Ascending aorta (tissue), 2 donors: ENCODE measurements at regions not wholly inside any gene's neighbourhood (a gene's known extent, or its start where the extent isn't known, plus 50 kb on each side); places are given as distances from the start of the nearest gene placed in this dataset.

Source experiments
- DNase-seq, 2 donors: peaks; one replicate each; pipeline ENCODE4 v3.0.0-alpha.2; 2019; ENCODE audit warnings: low spot score in 2 of 2
- H3K27ac ChIP-seq, 2 donors: fragments of 200-600 bp; sonication (generic); one replicate each; pipeline ENCODE4 v1.5.1; 2016 to 2017; ENCODE audit warnings: mild to moderate bottlenecking in 1 of 2
- H3K27me3 ChIP-seq: fragments of 200-600 bp; sonication (generic); one replicate; pipeline ENCODE4 v1.5.1; 2017
- H3K36me3 ChIP-seq, 2 donors: fragments of 200-600 bp; sonication (generic); one replicate each; pipeline ENCODE4 v1.5.1; 2016
- H3K4me1 ChIP-seq, 2 donors: fragments of 200-600 bp; sonication (generic); one replicate each; pipeline ENCODE4 v1.5.1; 2016 to 2017; ENCODE audit warnings: mild to moderate bottlenecking in 1 of 2
- H3K4me3 ChIP-seq, 2 donors: fragments of 200-600 bp; sonication (generic); one replicate each; pipeline ENCODE4 v1.5.1; 2016 to 2017; ENCODE audit warnings: mild to moderate bottlenecking in 1 of 2
- H3K9me3 ChIP-seq, 2 donors: fragments of 200-600 bp; sonication (generic); one replicate each; pipeline ENCODE4 v1.5.1; 2016
- CTCF ChIP-seq, 3 experiments: fragments of 200-600 bp in 2 of 3; fragments of 450-650 bp in 1 of 3; sonication (generic) in 2 of 3; IDR thresholded peaks; one replicate each; pipeline ENCODE4 v1.5.1; 2016 to 2019; ENCODE audit warnings: antibody characterized with exemption in 3 of 3, mild to moderate bottlenecking in 1 of 3, moderate library complexity in 1 of 3
- intact Hi-C: fragments of 100-400 bp; cut with DNase I; formaldehyde crosslinking; loops from one replicate; pipeline ENCODE4 v1.15.1; 2023

- no peaks in the 10 kb centered on the region for H3K36me3 ChIP-seq
- DNase-seq: no peak
- H3K27me3 ChIP-seq: no peaks in the 10 kb centered on the region
- no peaks in the 10 kb centered on the region for H3K4me1 ChIP-seq
- peaks cover 0 to under 1% of the 10 kb centered on the region in 2 donors for H3K9me3 ChIP-seq
- intact Hi-C loops: no loop called here
- H3K27ac ChIP-seq: no peak overlapping the region
- H3K4me3 ChIP-seq: no peak overlapping the region
- no peak for TF ChIP-seq CTCF (IDR thresholded peaks at IDR 0.05)
Measured at GRCh38 chr5:38737976-38738375, 107.8 kb upstream of the OSMR start.

GRCh38 chr5:38739011-38739704, 106.7 kb upstream of the OSMR start:
- no peak for TF ChIP-seq CTCF (IDR thresholded peaks at IDR 0.05)
- H3K36me3 ChIP-seq: no peaks in the 10 kb centered on the region

GRCh38 chr5:38739705-38740045, 106.1 kb upstream of the OSMR start:
- H3K4me3 ChIP-seq: no peak overlapping the region
- TF ChIP-seq CTCF (IDR thresholded peaks at IDR 0.05): no peak
- intact Hi-C loops: no loop called here
- H3K9me3 ChIP-seq: peaks cover 0 to 7% of the 10 kb centered on the region in 2 donors
- H3K36me3 ChIP-seq: no peaks in the 10 kb centered on the region
- H3K27me3 ChIP-seq: no peaks in the 10 kb centered on the region
- DNase-seq: no peak
- no peaks in the 10 kb centered on the region for H3K4me1 ChIP-seq
- no peak overlapping the region for H3K27ac ChIP-seq

More at GRCh38 chr5:38739011-38739704, 106.7 kb upstream of the OSMR start:
- intact Hi-C loops: no loop called here
- no peaks in the 10 kb centered on the region for H3K4me1 ChIP-seq
- peaks cover 0 to 7% of the 10 kb centered on the region in 2 donors for H3K9me3 ChIP-seq
- H3K27ac ChIP-seq: no peak overlapping the region
- no peaks in the 10 kb centered on the region for H3K27me3 ChIP-seq
- H3K4me3 ChIP-seq: no peak overlapping the region
- no peak for DNase-seq

GRCh38 chr5:38742821-38743220, 103.0 kb upstream of the OSMR start:
- H3K27ac ChIP-seq: no peak overlapping the region
- no peak for DNase-seq
- peaks cover 0 to 7% of the 10 kb centered on the region in 2 donors for H3K9me3 ChIP-seq
- H3K36me3 ChIP-seq: no peaks in the 10 kb centered on the region
- no peak overlapping the region for H3K4me3 ChIP-seq
- intact Hi-C loops: no loop called here
- no peak for TF ChIP-seq CTCF (IDR thresholded peaks at IDR 0.05)
- H3K27me3 ChIP-seq: no peaks in the 10 kb centered on the region
- no peaks in the 10 kb centered on the region for H3K4me1 ChIP-seq

- Histone ChIP-seq H3K27me3 (no peaks in the 10 kb centered on the region), H3K27ac (no peak overlapping the region), H3K36me3 (no peaks in the 10 kb centered on the region), H3K4me3 (no peak overlapping the region), H3K4me1 (no peaks in the 10 kb centered on the region), H3K9me3 (peaks cover 0 to 7% of the 10 kb centered on the region in 2 donors)
- no peak for TF ChIP-seq CTCF (IDR thresholded peaks at IDR 0.05)
- no peak for DNase-seq
- intact Hi-C loops: no loop called here
Measured at GRCh38 chr5:38743562-38743961, 102.2 kb upstream of the OSMR start.
